Transverse colon (tissue), 4 donors: ENCODE measurements at regions not wholly inside any gene's neighbourhood (a gene's known extent, or its start where the extent isn't known, plus 50 kb on each side); places are given as distances from the start of the nearest gene placed in this dataset.
"Not testable (repeated sequence)": the region's sequence is repeated elsewhere in the genome, so short reads cannot be mapped to it uniquely, and the experiment has no call there.

Source experiments
- DNase-seq: peaks from one replicate; pipeline ENCODE4 v3.0.0-alpha.2; 2019
- H3K27ac ChIP-seq, 4 donors: fragments of 200-600 bp; sonication (generic); 2 replicates each; pipeline ENCODE4 v1.5.1; 2016 to 2018; ENCODE audit warnings: inconsistent platforms in 4 of 4
- H3K27me3 ChIP-seq: fragments of 200-600 bp; sonication (generic); 2 replicates; pipeline ENCODE4 v1.5.1; 2017; ENCODE audit warnings: inconsistent platforms
- H3K36me3 ChIP-seq, 4 donors: fragments of 200-600 bp; sonication (generic); 2 replicates each; pipeline ENCODE4 v1.5.1; 2017 to 2019; ENCODE audit warnings: inconsistent platforms in 4 of 4
- H3K4me1 ChIP-seq, 4 donors: fragments of 200-600 bp; sonication (generic); 2 replicates each; pipeline ENCODE4 v1.5.1; 2017 to 2020; ENCODE audit warnings: inconsistent platforms in 4 of 4
- H3K4me3 ChIP-seq, 4 donors: fragments of 200-600 bp; sonication (generic); 1 replicate in 1 of 4; 2 replicates in 3 of 4; pipeline versions ENCODE4 v1.5.1 to v1.6.1; 2017 to 2019; ENCODE audit warnings: inconsistent platforms in 4 of 4
- H3K9me3 ChIP-seq, 2 donors: fragments of 200-600 bp; sonication (generic); 2 replicates each; pipeline ENCODE4 v1.5.1; 2017 to 2019; ENCODE audit warnings: inconsistent platforms in 2 of 2
- EP300 ChIP-seq: sonication (generic); formaldehyde crosslinking; IDR thresholded peaks from one replicate; pipeline ENCODE4 v1.6.1; 2017; ENCODE audit warnings: antibody characterized with exemption, low read depth
- POLR2A ChIP-seq: fragments of 450-650 bp; IDR thresholded peaks from one replicate; pipeline ENCODE4 v1.6.1; 2016; ENCODE audit warnings: antibody characterized with exemption, mild to moderate bottlenecking, moderate library complexity
- POLR2AphosphoS5 ChIP-seq, 3 donors: sonication (generic); formaldehyde crosslinking; IDR thresholded peaks; one replicate each; pipeline ENCODE4 v1.6.1; 2016; ENCODE audit warnings: antibody characterized with exemption in 3 of 3
- WGBS, 2 donors: methylation state at CpG; one replicate each; pipeline ENCODE4 v1.1.5; 2018; ENCODE audit warnings: low coverage in 1 of 2; 5-methylcytosine and 5-hydroxymethylcytosine counted together
- in situ Hi-C, 4 donors: fragments of 200-750 bp; cut with MboI; loops; one replicate each; pipeline versions ENCODE4 v1.15.0 to v1.15.1; 2017; ENCODE audit warnings: low sequenced_read_pairs in 3 of 4, low pct_ligation_motif_present in 1 of 4, low pct_unique_long_range_greater_than_20kb in 1 of 4
- intact Hi-C: fragments of 100-400 bp; cut with DNase I; formaldehyde crosslinking; loops from one replicate; pipeline ENCODE4 v1.15.1; 2023; ENCODE audit warnings: low total_unique reads
- TF ChIP-seq, protein P1 (sequence below), 5 experiments: fragments of 200-600 bp in 3 of 5; fragments of 450-650 bp in 2 of 5; sonication (generic) in 3 of 5; IDR thresholded peaks; 1 replicate in 2 of 5; 2 replicates in 3 of 5; pipeline ENCODE4 v1.5.1; 2016 to 2017; ENCODE audit warnings: antibody characterized with exemption in 5 of 5, inconsistent platforms in 3 of 5, mild to moderate bottlenecking in 2 of 5, moderate library complexity in 1 of 5

DNA sequence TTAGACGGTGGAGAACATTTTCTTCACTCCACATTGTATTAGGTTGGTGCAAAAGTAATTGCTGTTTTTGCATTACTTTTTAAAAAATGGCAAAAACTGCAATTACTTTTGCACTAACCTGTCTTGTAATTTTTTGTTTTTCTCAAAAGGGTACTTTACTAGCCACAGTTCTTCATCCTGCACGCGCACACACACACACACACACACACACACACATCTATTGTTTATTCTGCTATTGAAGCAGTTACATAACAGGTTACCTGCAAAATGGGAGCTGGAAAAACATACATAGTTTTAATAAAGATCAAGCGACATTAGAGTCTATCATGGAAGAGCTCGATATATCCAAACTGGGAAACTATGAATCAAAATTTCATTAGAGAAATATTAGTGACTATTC, 235.2 kb downstream of the SIM1 start:
- no peak overlapping the region for H3K27ac ChIP-seq
- in situ Hi-C loops, result no loop called here

DNA sequence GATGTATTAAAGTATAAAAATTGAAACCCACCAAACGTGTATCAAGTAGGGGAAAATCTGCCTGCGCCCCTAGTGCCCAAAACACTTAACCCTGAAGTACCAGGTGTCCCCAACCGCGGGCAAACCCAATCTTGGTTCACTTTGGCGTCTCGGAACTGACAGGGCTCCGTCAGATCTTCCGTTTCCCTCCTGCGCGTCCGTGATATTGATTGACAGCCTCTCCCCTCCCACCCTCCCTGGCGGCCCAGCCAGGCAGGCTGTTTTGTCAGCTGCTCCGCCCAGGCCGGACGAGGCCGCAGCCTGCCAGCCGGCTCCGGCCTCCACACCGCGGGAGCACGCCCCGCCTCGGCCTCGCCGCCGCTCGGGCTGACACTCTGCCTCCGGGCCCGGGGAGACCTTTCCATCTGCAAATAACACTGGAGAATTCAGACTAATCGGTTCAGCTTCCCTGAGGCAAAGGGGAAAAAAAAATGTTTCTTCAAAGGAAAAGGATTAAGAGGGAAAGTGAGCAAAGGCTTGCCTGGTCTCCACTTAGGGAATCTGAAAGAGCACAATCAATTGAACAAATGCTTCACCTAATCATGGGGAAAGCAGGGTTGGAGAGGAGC, 234.9 kb upstream of the MCHR2 start:
- TF ChIP-seq POLR2A (no peak), EP300 (no peak), POLR2AphosphoS5 (IDR thresholded peaks at IDR 0.05) (no peak)
- TF ChIP-seq, protein P1, sequence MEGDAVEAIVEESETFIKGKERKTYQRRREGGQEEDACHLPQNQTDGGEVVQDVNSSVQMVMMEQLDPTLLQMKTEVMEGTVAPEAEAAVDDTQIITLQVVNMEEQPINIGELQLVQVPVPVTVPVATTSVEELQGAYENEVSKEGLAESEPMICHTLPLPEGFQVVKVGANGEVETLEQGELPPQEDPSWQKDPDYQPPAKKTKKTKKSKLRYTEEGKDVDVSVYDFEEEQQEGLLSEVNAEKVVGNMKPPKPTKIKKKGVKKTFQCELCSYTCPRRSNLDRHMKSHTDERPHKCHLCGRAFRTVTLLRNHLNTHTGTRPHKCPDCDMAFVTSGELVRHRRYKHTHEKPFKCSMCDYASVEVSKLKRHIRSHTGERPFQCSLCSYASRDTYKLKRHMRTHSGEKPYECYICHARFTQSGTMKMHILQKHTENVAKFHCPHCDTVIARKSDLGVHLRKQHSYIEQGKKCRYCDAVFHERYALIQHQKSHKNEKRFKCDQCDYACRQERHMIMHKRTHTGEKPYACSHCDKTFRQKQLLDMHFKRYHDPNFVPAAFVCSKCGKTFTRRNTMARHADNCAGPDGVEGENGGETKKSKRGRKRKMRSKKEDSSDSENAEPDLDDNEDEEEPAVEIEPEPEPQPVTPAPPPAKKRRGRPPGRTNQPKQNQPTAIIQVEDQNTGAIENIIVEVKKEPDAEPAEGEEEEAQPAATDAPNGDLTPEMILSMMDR (IDR thresholded peaks at IDR 0.05), result no peak
- Histone ChIP-seq H3K27me3 (no peaks in the 10 kb centered on the region), H3K4me3 (peak overlapping the region in 3 of 4 donors; percentile 26 to 45 (median 32)), H3K9me3 (no peaks in the 10 kb centered on the region), H3K27ac (no peak overlapping the region), H3K4me1 (no peaks in the 10 kb centered on the region), H3K36me3 (no peaks in the 10 kb centered on the region)
- in situ Hi-C loops (no loop called here), intact Hi-C loops (no loop called here)
- WGBS, 2 donors, result 0 to 5% methylated on average over 2 to 30 of the region's 30 CpGs
- DNase-seq, result peak; percentile 77

More for the DNA sequence above, 235.2 kb downstream of the SIM1 start:
- Histone ChIP-seq H3K36me3 (no peaks in the 10 kb centered on the region), H3K4me1 (no peaks in the 10 kb centered on the region), H3K27me3 (no peaks in the 10 kb centered on the region), H3K4me3 (peak overlapping the region in 1 of 4 donors; percentile 45), H3K9me3 (no peaks in the 10 kb centered on the region)
- WGBS, 2 donors, result 85 to 87% methylated on average over 5 of the region's 5 CpGs
- no peak for DNase-seq
- intact Hi-C loops, result no loop called here
- TF ChIP-seq, protein P1 (IDR thresholded peaks at IDR 0.05), result no peak
- TF ChIP-seq EP300, result no peak
- TF ChIP-seq POLR2A, result no peak
- no peak for TF ChIP-seq POLR2AphosphoS5 (IDR thresholded peaks at IDR 0.05)

DNA sequence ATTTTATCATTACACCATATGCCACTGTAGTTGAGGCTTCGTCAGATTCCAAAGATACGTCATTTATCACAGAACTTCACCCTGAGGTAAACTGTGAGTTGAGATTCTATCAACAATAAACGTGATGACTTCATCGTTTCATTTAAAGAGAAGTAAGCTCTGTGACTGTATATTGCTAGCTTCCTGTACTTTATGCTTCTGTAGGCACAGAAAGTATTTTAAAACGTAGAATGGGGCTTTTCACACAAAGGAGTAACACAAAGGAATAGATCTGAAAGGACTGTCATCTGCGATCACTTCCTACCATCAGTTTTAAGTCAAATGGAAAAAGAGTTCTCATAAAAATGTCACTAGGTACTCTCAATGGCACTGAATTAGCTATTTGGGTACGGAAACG, 234.4 kb upstream of the MCHR2 start:
- intact Hi-C loops, result no loop called here
- H3K36me3 ChIP-seq, result no peaks in the 10 kb centered on the region
- in situ Hi-C loops, result no loop called here
- DNase-seq, result no peak
- WGBS, 2 donors, result 18% methylated on average over 8 of the region's 8 CpGs
- no peaks in the 10 kb centered on the region for H3K9me3 ChIP-seq
- H3K27me3 ChIP-seq, result no peaks in the 10 kb centered on the region
- TF ChIP-seq, protein P1 (IDR thresholded peaks at IDR 0.05), result no peak
- TF ChIP-seq POLR2AphosphoS5 (IDR thresholded peaks at IDR 0.05), result no peak
- TF ChIP-seq POLR2A, result no peak
- TF ChIP-seq EP300, result no peak
- H3K4me1 ChIP-seq, result no peaks in the 10 kb centered on the region
- H3K27ac ChIP-seq, result no peak overlapping the region
- peak overlapping the region in 3 of 4 donors; percentile 26 to 45 (median 32) for H3K4me3 ChIP-seq

GRCh38 chr6:100226811-100227210, 232.8 kb upstream of the MCHR2 start:
- H3K27ac ChIP-seq, result no peak overlapping the region
- H3K36me3 ChIP-seq, result no peaks in the 10 kb centered on the region
- H3K9me3 ChIP-seq, result no peaks in the 10 kb centered on the region
- DNase-seq, result no peak
- TF ChIP-seq POLR2A (no peak), EP300 (no peak), POLR2AphosphoS5 (IDR thresholded peaks at IDR 0.05) (no peak)
- TF ChIP-seq, protein P1 (IDR thresholded peaks at IDR 0.05), result no peak
- no peak overlapping the region for H3K4me3 ChIP-seq
- H3K4me1 ChIP-seq, result no peaks in the 10 kb centered on the region
- intact Hi-C loops (no loop called here), in situ Hi-C loops (no loop called here)
- H3K27me3 ChIP-seq, result no peaks in the 10 kb centered on the region
- WGBS, 2 donors, result 30 to 41% methylated on average over 2 to 3 of the region's 3 CpGs

- intact Hi-C loops, DNase-seq, H3K27ac ChIP-seq, H3K9me3 ChIP-seq, H3K36me3 ChIP-seq, H3K4me3 ChIP-seq, in situ Hi-C loops, H3K4me1 ChIP-seq, H3K27me3 ChIP-seq: not testable (repeated sequence)
- 83% methylated on average over 1 of the region's 1 CpG for WGBS, 2 donors
Observed at GRCh38 chr6:100223952-100224351, 229.9 kb upstream of the MCHR2 start.
